HG02798 (cell line): ENCODE measurements at regions not wholly inside any gene's neighbourhood (a gene's known extent, or its start where the extent isn't known, plus 50 kb on each side); places are given as distances from the start of the nearest gene placed in this dataset.
"Not testable (repeated sequence)": the region's sequence is repeated elsewhere in the genome, so short reads cannot be mapped to it uniquely, and the experiment has no call there.

Experiments
- ATAC-seq: cut with Tn5 transposase; IDR thresholded peaks from one replicate; pipeline ENCODE4 v1.9.1; 2021; ENCODE audit warnings: mild to moderate bottlenecking; ENCODE audit not compliant: unreplicated experiment, poor library complexity

DNA sequence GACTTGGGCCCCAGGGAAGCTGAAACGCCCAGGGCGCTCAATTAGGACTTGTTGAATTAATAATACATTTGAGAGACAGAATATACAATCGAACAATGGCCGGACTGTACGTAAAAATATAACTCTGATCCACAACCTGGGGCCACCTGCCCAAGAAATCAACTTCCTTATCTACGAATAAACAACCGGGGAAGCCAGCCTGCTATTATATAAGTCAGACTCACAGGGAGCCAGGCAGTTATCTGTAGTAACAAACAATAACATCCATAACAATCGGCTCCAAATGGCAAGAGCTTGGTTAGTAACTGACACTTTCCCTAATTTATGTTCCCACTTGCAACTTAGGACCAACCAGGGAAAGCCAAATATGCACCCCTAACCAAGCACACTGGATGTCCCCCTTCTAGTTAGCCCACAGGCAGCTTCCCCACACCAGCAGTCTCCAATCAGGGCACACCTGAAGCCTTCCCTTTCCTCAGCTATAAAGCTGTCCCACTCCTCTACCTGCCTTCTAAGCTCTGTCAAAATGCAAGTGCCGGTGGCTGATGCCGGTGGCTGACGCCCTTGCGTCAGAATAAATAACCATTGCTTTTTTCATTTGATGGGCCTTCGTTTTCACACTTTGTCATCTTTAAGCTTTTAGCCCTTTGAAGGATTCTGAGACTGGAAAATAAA is 135.2 kb downstream of the FAM72B start:
- not testable (repeated sequence) for ATAC-seq

GRCh38 chr1:121050097-121050496 is 134.0 kb downstream of the FAM72B start:
- not testable (repeated sequence) for ATAC-seq

DNA sequence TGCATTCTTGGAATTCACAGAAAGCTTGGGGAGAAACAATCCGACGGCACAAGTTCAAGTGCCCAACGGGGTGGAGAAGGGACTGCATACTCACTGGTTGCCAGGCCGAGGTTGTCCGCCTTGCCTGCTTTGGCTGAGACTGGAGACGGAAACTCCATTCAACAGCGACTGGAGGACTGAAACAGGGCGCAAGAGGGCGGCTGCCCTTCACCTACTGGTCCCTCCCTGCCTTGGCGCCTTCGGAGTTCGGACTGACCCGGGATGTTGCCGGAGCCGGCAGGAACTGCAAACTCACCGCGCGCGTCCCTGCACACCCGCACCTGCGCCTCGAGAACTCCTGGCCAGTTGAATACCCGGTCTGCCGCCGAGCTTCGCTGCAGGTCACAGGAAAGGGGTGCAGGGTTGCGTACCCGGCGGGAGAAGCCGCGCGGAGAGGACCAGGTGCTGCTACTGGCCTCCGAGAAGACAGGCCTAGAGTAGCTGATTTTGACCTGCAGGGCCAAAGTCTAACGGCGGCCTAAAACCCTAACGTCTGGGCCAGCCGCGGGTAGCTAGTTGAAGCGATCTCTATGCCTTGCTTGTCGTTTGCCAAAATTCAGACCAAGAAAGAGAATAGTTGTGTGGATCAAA is 132.9 kb downstream of the FAM72B start:
- ATAC-seq = not testable (repeated sequence)

DNA sequence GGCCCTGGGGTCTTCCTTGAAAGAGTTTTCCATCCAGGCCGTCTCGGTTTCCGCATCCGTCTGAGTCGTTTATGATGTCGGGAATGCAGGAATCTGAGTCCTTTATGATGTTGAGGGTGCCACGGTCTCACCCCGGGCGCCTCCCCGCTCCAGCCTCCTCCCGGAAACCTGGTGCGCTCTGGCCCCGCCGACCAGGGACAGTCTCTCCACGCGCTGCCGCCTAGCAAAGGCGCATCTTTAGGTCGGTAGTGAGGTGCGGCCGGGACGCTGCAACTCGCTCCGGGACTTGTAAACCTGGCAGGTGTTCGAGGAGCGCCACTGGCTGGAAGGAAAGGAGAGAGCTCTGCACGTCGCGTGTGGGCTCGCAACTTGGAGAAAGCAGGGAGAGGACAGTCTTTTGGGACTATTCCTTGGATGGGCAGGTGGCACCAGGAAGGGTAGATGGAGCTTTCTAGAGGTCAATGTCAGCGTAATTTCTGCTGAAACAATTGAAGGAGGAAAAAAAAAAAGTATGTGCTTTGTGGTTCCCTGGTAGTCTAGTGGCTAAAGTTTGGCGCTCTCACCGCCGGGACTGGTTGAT is 132.0 kb downstream of the FAM72B start:
- ATAC-seq = not testable (repeated sequence)

- not testable (repeated sequence) for ATAC-seq
Observed at GRCh38 chr1:121054928-121055327, 129.2 kb downstream of the FAM72B start.

GRCh38 chr1:121066925-121067324 is 117.2 kb downstream of the FAM72B start:
- ATAC-seq = not testable (repeated sequence)

DNA sequence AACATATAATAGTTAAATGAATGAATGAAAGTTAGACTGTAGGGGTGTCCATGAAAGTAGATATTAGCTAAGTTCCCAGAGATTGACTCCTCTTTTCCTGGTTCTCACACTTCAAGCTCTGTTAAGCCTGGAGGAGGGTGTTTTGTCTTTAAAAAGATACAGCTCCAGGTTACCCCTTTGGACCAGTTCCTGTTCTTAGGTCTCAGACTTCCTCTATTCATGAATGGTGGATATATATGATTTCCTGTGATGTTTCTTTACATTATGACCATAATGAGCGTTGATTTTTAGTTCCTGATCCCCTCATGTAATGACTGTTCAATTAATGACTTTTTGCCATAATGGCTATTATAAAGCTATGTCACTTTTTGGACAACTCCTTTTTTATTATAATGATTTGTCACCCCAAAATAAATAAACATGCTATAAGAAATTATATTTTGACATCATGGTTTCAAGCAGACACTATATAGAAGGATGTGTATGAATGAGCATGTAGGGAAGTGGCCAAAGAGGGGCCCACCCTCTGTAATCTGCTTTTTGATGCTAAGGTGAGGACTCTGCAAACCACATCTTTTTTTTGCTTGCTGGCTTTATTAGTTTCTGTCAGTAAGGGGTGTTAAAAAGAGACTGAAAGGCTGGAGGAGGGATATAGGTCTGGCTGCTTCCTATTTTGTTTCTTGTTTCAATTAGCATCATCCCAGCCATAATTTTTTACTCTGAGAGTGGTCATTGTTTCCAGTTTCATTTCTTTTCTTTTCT is 115.2 kb downstream of the FAM72B start:
- ATAC-seq = not testable (repeated sequence)

DNA sequence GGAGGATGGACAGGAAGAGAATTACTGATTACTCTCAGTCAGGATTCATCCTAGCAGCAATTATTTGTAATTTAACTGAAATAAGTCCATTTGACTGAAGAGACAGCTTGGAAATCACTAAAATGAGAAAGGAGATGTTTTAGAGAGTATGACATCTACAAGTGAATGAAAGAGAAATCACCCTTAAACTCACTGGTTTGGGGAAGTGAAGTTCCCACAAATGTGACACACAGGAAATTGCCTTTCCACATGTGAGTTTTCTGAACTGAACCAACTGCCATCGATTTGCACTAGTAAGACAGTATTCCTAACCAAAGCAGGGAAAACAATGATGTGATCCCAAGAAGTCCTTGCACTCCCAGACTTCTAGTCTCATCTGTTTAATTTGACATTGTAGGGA is 110.3 kb downstream of the FAM72B start:
- ATAC-seq = not testable (repeated sequence)

DNA sequence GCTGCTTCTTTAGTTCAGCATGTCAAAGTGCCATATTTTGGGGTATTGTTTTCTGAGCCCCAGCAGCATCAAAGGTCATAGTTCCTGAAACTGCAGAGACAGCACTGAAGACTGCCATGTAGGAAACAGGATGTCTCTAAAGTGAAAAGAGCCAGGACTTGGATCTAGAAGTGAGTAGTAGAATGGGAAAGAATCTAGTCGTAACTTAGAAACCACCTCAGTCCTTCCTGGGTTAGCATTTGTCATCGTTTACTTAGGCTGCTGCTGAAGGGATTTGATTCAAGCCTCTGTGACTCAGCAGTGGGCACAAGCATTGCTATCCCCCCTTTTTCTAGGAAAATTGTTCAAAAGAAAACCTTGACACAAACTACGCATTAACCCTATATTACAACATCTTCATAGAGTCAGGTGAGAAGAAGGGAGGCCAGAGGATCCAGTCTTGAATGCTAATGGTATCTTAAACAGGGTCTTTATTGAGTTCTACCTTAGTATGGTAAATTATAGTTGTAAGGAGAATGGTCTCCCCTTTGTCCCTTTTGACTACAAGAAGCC is 108.8 kb downstream of the FAM72B start:
- not testable (repeated sequence) for ATAC-seq

GRCh38 chr1:121076674-121077073 is 107.5 kb downstream of the FAM72B start:
- peak; percentile 81 for ATAC-seq

GRCh38 chr1:121079655-121080054 is 104.5 kb downstream of the FAM72B start:
- ATAC-seq = not testable (repeated sequence)

DNA sequence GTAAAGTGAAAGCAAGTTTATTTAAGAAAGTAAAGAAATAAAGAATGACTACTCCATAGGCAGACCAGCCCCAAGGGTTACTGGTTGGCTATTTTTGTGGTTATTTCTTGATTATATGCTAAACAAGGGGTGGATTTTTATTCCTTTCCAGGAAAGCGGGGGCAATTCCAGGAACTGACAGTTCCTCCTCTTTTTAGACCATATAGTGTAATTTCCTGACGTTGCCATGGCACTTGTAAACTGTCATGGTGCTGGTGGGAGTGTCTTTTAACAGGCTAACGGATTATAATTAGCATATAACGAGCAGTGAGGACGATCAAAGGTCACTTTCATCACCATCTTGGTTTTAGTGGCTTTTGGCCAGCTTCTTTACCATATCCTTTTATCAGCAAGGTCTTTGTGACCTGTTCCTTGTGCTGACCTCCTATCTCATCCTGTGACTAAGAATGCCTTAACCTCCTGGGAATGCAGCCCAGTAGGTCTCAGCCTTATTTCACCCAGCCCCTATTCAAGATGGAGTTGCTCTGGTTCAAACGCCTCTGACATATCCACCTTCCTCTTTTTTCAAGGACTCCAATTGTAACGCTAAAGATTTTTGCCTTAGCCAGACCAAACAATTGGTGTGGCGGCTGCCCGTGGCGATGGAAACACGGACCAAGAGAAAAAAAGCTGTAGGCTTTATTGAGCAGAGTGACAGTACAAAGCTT is 103.8 kb downstream of the FAM72B start:
- not testable (repeated sequence) for ATAC-seq

- ATAC-seq = not testable (repeated sequence)
Observed at GRCh38 chr1:121080904-121081264, 103.3 kb downstream of the FAM72B start.

GRCh38 chr1:121081625-121082199 is 102.4 kb downstream of the FAM72B start:
- not testable (repeated sequence) for ATAC-seq

DNA sequence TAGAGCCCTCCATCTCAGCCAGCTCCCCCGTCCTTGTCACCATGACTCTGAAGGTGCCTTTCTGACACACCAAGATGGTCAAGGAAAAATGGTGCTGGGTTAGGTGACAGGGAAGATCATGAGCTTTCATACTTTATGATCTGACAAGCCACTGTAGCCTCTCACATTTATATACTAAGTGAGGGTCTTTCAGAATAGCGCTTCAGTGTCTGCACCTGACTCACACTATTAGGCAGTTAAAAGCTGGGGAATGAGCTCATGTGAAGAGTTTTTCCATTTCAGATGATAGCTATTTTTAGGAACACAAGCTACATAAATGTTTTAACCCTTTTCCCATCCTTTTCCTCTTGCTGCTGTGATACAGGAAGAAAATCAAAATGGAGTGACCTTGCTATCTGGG is 101.1 kb downstream of the FAM72B start:
- ATAC-seq = not testable (repeated sequence)

GRCh38 chr1:121086249-121086648 is 97.9 kb downstream of the FAM72B start:
- ATAC-seq = not testable (repeated sequence)

DNA sequence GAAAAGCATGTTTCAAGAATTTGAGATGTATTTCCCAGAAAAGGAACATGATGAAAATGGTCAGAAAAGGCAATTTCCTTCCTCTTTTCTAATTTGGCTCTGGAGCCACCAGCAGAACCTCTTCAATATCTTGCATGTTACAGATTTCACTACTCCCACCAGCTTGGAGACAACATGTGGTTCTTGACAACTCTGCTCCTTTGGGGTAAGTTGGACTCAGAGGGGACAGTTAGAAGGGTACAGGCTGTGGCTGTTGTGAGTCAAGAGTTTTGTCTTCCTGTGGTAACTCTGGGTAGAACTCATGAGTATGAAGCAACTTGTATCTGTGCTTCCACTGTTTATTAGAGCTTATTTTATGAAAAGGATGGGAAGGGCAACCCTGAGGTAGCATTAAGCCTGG is 96.9 kb downstream of the FAM72B start:
- not testable (repeated sequence) for ATAC-seq

DNA sequence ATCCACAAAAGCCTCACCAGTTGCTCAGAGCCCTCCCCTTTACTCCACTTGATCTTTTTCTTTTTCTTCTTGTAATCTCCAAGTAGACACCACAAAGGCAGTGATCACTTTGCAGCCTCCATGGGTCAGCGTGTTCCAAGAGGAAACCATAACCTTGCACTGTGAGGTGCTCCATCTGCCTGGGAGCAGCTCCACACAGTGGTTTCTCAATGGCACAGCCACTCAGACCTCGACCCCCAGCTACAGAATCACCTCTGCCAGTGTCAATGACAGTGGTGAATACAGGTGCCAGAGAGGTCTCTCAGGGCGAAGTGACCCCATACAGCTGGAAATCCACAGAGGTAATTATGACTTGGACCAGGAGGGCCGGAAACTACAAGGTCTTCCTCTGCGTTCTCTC is 95.6 kb downstream of the FAM72B start:
- not testable (repeated sequence) for ATAC-seq

GRCh38 chr1:121092329-121092968 is 91.7 kb downstream of the FAM72B start:
- ATAC-seq = not testable (repeated sequence)
